Dendritic cell treated with granulocyte-macrophage colony-stimulating factor and Interleukin-4, amounts not matched to agents 40 ng/mL and 50 ng/mL, for 4 days (primary cell): ENCODE measurements at regions not wholly inside any gene's neighbourhood (a gene's known extent, or its start where the extent isn't known, plus 50 kb on each side); places are given as distances from the start of the nearest gene placed in this dataset.
"Not testable (repeated sequence)": the region's sequence is repeated elsewhere in the genome, so short reads cannot be mapped to it uniquely, and the experiment has no call there.

Experiments used
- H3K27ac Mint-ChIP-seq: one replicate; pipeline ENCODE4 v1.8.0; 2022; ENCODE audit warnings: mild to moderate bottlenecking, mixed read lengths
- H3K27me3 Mint-ChIP-seq: one replicate; pipeline ENCODE4 v1.8.0; 2022; ENCODE audit warnings: mild to moderate bottlenecking, mixed read lengths
- H3K36me3 Mint-ChIP-seq: one replicate; pipeline ENCODE4 v1.8.0; 2022; ENCODE audit warnings: low read depth, mixed read lengths
- H3K4me1 Mint-ChIP-seq: one replicate; pipeline ENCODE4 v1.8.0; 2022; ENCODE audit warnings: low read depth, mixed read lengths
- H3K4me3 Mint-ChIP-seq: one replicate; pipeline ENCODE4 v1.8.0; 2022; ENCODE audit warnings: mild to moderate bottlenecking, moderate library complexity, mixed read lengths
- H3K9me3 Mint-ChIP-seq: one replicate; pipeline ENCODE4 v1.8.0; 2022; ENCODE audit warnings: mixed read lengths
- intact Hi-C: fragments of 100-400 bp; cut with micrococcal nuclease; formaldehyde crosslinking; loops from one replicate; pipeline ENCODE4 v1.15.0; 2022

DNA sequence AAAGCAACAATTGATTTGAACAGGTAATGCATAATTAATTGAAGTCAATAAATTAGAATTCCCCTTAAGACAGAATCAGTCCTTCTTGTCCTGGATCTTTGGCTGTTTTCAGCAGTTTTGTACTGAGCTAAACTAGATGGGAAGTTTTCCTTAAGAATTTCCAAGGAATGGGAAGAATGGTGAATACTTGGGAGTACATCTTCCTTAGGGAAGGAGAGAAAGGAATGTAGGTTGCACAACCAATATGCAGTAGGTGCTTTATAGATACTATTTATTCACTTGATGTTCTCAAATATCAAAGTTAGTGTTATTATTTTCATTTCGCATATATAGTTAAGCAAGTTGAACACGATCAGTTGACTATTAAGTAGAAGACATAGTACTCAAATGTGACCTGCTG, 183.5 kb upstream of the MAP1B start:
- Mint-ChIP-seq H3K9me3 (peaks cover 8% of the 10 kb centered on the region), H3K4me3 (no peak overlapping the region), H3K27me3 (no peaks in the 10 kb centered on the region)

GRCh38 chr5:71924325-71924724, 182.9 kb upstream of the MAP1B start:
- Mint-ChIP-seq H3K4me3 (no peak overlapping the region), H3K4me1 (no peaks in the 10 kb centered on the region), H3K27me3 (no peaks in the 10 kb centered on the region), H3K9me3 (peaks cover 8% of the 10 kb centered on the region), H3K27ac (no peak overlapping the region), H3K36me3 (no peaks in the 10 kb centered on the region)
- intact Hi-C loops, result no loop called here

More for the DNA sequence above, 183.5 kb upstream of the MAP1B start:
- no peak overlapping the region for H3K27ac Mint-ChIP-seq
- H3K36me3 Mint-ChIP-seq, result no peaks in the 10 kb centered on the region
- intact Hi-C loops, result no loop called here
- H3K4me1 Mint-ChIP-seq, result no peaks in the 10 kb centered on the region

DNA sequence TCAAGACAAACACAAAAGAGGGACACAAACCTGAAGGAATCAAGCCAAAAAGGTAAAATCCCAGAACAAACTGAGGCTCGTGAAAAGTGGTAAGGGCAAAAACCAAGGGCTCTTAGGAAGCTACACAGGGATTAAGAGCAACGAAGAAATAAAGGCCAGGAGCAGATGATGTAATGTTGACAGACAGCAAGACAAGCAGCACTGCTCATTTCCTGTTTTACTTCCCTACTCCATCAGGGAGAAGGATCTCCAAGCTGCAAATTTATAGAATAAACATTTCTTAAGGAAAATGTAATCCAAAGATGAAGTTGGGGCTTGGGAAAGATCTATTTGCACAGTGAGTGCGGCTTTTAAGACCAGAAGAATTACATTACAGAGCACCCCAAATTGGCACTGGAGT, 182.3 kb upstream of the MAP1B start:
- Mint-ChIP-seq H3K36me3 (no peaks in the 10 kb centered on the region), H3K27me3 (no peaks in the 10 kb centered on the region), H3K9me3 (peaks cover 8% of the 10 kb centered on the region), H3K4me3 (no peak overlapping the region), H3K4me1 (no peaks in the 10 kb centered on the region), H3K27ac (no peak overlapping the region)
- intact Hi-C loops, result no loop called here

GRCh38 chr5:71925608-71926091, 181.6 kb upstream of the MAP1B start:
- H3K27me3 Mint-ChIP-seq, result no peaks in the 10 kb centered on the region
- intact Hi-C loops, result no loop called here

DNA sequence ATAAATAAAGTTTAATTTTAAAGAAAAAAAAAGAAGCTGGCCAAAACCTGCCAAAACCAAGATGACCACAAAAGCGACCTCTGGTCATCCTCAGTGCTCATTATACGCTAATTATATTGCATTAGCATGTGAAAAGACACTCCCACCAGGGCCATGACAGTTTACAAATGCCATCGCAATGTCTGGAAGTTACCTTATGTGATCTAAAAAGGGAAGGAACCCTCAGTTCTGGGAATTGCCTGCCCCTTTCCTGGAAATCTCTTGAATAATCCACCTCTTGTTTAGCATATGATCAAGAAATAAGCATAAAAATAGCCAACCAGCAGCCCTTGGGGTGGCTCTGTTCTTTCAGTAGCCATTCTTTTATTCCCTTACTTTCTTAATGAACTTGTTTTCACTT, 178.3 kb upstream of the MAP1B start:
- no peak overlapping the region for H3K27ac Mint-ChIP-seq
- no peaks in the 10 kb centered on the region for H3K36me3 Mint-ChIP-seq
- H3K9me3 Mint-ChIP-seq, result peaks cover 8% of the 10 kb centered on the region
- peaks cover 1% of the 10 kb centered on the region for H3K27me3 Mint-ChIP-seq
- intact Hi-C loops, result no loop called here
- H3K4me1 Mint-ChIP-seq, result no peaks in the 10 kb centered on the region
- no peak overlapping the region for H3K4me3 Mint-ChIP-seq

More at GRCh38 chr5:71925608-71926091, 181.6 kb upstream of the MAP1B start:
- no peaks in the 10 kb centered on the region for H3K36me3 Mint-ChIP-seq
- no peak overlapping the region for H3K27ac Mint-ChIP-seq
- no peak overlapping the region for H3K4me3 Mint-ChIP-seq
- no peaks in the 10 kb centered on the region for H3K4me1 Mint-ChIP-seq
- H3K9me3 Mint-ChIP-seq, result peaks cover 8% of the 10 kb centered on the region

- H3K36me3 Mint-ChIP-seq, H3K27me3 Mint-ChIP-seq, intact Hi-C loops, H3K4me1 Mint-ChIP-seq, H3K9me3 Mint-ChIP-seq, H3K27ac Mint-ChIP-seq, H3K4me3 Mint-ChIP-seq: not testable (repeated sequence)
These were observed 176.7 kb upstream of the MAP1B start for GRCh38 chr5:71930554-71930953.

DNA sequence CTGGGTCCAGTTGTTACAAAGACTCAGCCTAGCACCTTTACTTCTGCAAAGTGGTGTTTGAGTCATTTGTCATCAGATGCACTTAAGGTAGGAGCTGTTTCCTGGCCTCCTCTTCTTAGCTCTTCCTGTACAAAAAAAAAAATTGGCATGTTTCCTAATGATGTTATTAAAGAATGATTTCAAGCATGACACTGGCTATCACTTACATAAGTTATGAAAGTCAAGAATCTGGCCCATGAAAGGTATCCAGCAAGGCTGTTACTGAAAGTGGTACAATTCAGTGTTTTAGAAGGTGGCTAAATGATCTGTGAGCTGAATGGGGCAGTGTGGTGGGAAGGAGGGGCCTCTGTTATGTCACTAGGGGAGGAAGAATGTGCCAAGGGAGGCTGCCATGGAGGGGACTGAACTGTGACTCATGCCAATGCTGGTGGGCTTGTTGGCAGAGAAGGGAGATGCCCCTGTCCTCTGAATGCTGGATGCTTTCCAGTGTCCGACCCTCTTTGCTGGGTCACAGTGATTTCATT, 175.1 kb upstream of the MAP1B start:
- Mint-ChIP-seq H3K36me3 (no peaks in the 10 kb centered on the region), H3K4me1 (no peaks in the 10 kb centered on the region), H3K9me3 (peaks cover 7% of the 10 kb centered on the region), H3K27me3 (peaks cover 1% of the 10 kb centered on the region), H3K27ac (no peak overlapping the region), H3K4me3 (no peak overlapping the region)
- intact Hi-C loops, result no loop called here

GRCh38 chr5:71932655-71933338, 174.5 kb upstream of the MAP1B start:
- no peaks in the 10 kb centered on the region for H3K4me1 Mint-ChIP-seq
- peaks cover under 1% of the 10 kb centered on the region for H3K9me3 Mint-ChIP-seq
- intact Hi-C loops, result no loop called here
- peaks cover 1% of the 10 kb centered on the region for H3K27me3 Mint-ChIP-seq
- H3K27ac Mint-ChIP-seq, result no peak overlapping the region
- H3K36me3 Mint-ChIP-seq, result no peaks in the 10 kb centered on the region
- H3K4me3 Mint-ChIP-seq, result no peak overlapping the region

DNA sequence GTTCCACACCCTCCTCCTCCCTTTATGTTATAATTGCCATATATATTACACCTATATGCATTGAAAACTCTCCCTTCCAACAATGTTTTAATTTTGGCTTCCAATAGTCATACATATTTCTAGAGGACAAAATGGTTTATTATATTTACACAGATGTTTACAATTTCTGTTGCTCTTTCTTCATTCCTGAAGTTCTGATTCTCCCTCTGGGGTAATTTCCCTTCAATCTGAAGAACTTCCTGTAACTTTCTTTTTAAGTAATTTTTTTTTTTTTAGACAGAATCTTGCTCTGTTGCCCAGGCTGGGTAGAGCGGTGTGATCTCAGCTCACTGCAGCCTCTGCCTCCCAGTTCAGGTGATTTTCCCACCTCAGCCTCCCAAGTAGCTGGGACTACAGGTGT, 173.0 kb upstream of the MAP1B start:
- no peaks in the 10 kb centered on the region for H3K36me3 Mint-ChIP-seq
- H3K27ac Mint-ChIP-seq, result no peak overlapping the region
- H3K4me1 Mint-ChIP-seq, result no peaks in the 10 kb centered on the region
- no peaks in the 10 kb centered on the region for H3K9me3 Mint-ChIP-seq
- intact Hi-C loops, result no loop called here
- H3K4me3 Mint-ChIP-seq, result no peak overlapping the region
- peaks cover 1% of the 10 kb centered on the region for H3K27me3 Mint-ChIP-seq

- H3K27me3 Mint-ChIP-seq, result peaks cover 8% of the 10 kb centered on the region
- H3K9me3 Mint-ChIP-seq, result no peaks in the 10 kb centered on the region
- intact Hi-C loops, result no loop called here
- H3K36me3 Mint-ChIP-seq, result no peaks in the 10 kb centered on the region
- no peak overlapping the region for H3K4me3 Mint-ChIP-seq
- no peaks in the 10 kb centered on the region for H3K4me1 Mint-ChIP-seq
- H3K27ac Mint-ChIP-seq, result no peak overlapping the region
These were observed 169.2 kb upstream of the MAP1B start for GRCh38 chr5:71937921-71938698.

DNA sequence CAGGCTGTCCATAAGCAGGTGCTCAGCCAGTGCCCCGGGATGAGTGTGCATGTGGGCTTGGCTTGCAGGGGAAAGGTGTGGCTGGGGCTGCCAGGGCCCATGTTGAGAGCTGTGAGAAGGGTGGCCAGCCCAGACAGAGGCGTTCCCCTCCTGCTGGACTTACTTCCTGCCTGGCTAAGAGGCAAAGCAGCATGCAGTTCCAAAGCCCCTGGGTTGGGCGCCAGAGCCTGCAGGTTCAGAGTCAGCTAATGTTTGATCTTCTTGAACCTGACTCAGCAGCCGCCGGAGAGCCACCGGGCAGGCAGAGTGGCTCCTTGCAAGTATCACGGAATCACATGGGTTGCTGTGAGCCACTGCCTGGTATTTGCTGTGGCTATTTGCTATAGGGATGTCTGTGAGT, 168.4 kb upstream of the MAP1B start:
- H3K9me3 Mint-ChIP-seq, result no peaks in the 10 kb centered on the region

DNA sequence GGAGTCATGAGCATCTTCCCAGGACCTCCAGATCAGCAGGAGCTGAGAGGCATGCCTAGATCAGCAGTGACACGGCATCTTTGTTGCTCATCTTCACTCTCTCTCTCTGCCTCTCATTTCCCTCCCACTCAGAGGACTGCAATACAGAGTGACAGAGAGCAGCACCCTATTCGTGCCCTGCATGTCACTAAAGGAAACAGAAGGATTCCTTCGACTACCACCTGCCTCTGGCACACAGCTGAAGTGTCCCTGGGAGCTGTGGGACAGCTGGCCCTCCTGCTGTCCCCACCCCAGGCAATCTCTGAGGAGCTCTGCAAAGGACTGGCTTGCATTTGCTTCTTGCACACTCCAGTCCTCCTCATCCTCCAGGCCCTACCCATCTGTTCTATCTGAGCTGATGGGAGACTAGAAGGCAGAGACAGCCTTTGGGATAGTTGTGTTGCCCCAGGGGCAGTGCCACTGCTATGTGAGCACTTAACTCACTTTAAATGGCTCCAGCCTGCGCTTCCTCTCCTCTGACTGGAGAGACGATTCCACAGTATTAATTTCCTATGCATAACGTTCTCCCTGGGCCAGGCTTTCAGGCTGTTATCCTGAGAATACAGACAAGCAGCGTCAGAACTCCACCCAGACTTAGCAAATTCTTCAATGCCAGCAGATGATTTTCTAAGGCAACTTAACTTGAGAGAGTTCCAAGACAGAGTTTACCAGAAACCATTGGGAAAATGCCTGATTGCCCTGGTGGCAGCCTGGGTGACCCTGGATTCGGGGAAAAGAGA, 167.6 kb upstream of the MAP1B start:
- no peaks in the 10 kb centered on the region for H3K4me1 Mint-ChIP-seq
- H3K36me3 Mint-ChIP-seq, result no peaks in the 10 kb centered on the region
- H3K27me3 Mint-ChIP-seq, result peaks cover 6% of the 10 kb centered on the region
- H3K27ac Mint-ChIP-seq, result no peak overlapping the region
- no peaks in the 10 kb centered on the region for H3K9me3 Mint-ChIP-seq
- H3K4me3 Mint-ChIP-seq, result no peak overlapping the region
- intact Hi-C loops, result no loop called here

More for the DNA sequence above, 168.4 kb upstream of the MAP1B start:
- peaks cover 7% of the 10 kb centered on the region for H3K27me3 Mint-ChIP-seq
- intact Hi-C loops, result no loop called here
- no peak overlapping the region for H3K27ac Mint-ChIP-seq
- H3K4me1 Mint-ChIP-seq, result no peaks in the 10 kb centered on the region
- no peaks in the 10 kb centered on the region for H3K36me3 Mint-ChIP-seq
- no peak overlapping the region for H3K4me3 Mint-ChIP-seq

GRCh38 chr5:71943874-71944273, 163.4 kb upstream of the MAP1B start:
- peaks cover 6% of the 10 kb centered on the region for H3K27me3 Mint-ChIP-seq

GRCh38 chr5:71945436-71945835, 161.8 kb upstream of the MAP1B start:
- H3K4me1 Mint-ChIP-seq, result no peaks in the 10 kb centered on the region
- H3K36me3 Mint-ChIP-seq, result no peaks in the 10 kb centered on the region
- intact Hi-C loops, result no loop called here
- no peak overlapping the region for H3K4me3 Mint-ChIP-seq
- no peak overlapping the region for H3K27ac Mint-ChIP-seq
- peaks cover 3% of the 10 kb centered on the region for H3K27me3 Mint-ChIP-seq
- peaks cover 29% of the 10 kb centered on the region for H3K9me3 Mint-ChIP-seq

More at GRCh38 chr5:71943874-71944273, 163.4 kb upstream of the MAP1B start:
- no peak overlapping the region for H3K27ac Mint-ChIP-seq
- intact Hi-C loops, result no loop called here
- H3K4me3 Mint-ChIP-seq, result no peak overlapping the region
- H3K4me1 Mint-ChIP-seq, result no peaks in the 10 kb centered on the region
- H3K36me3 Mint-ChIP-seq, result no peaks in the 10 kb centered on the region
- peaks cover 20% of the 10 kb centered on the region for H3K9me3 Mint-ChIP-seq
